ENCODE measurements at regions not wholly inside any gene's neighbourhood (a gene's known extent, or its start where the extent isn't known, plus 50 kb on each side); places are given as distances from the start of the nearest gene placed in this dataset.
A peak's percentile ranks its signal among the peaks of the same experiment; 100 is the strongest.

GRCh38 chr4:81818385-81818920 is 346.7 kb upstream of the RASGEF1B start:
- no peak for DNase-seq
- WGBS, 4 donors = 65 to 79% (median 76%) methylated on average over 8 of the region's 8 CpGs
- no peaks in the 10 kb centered on the region for H3K36me3 ChIP-seq (replicated peaks in 1 of 2)
- H3K4me1 ChIP-seq (replicated peaks in 1 of 2) = peaks cover 0 to 6% of the 10 kb centered on the region in 2 donors
- H3K9me3 ChIP-seq (replicated peaks in 1 of 3) = no peaks in the 10 kb centered on the region
- no peak for TF ChIP-seq POLR2A (IDR thresholded peaks at IDR 0.05)
- TF ChIP-seq, protein P1, sequence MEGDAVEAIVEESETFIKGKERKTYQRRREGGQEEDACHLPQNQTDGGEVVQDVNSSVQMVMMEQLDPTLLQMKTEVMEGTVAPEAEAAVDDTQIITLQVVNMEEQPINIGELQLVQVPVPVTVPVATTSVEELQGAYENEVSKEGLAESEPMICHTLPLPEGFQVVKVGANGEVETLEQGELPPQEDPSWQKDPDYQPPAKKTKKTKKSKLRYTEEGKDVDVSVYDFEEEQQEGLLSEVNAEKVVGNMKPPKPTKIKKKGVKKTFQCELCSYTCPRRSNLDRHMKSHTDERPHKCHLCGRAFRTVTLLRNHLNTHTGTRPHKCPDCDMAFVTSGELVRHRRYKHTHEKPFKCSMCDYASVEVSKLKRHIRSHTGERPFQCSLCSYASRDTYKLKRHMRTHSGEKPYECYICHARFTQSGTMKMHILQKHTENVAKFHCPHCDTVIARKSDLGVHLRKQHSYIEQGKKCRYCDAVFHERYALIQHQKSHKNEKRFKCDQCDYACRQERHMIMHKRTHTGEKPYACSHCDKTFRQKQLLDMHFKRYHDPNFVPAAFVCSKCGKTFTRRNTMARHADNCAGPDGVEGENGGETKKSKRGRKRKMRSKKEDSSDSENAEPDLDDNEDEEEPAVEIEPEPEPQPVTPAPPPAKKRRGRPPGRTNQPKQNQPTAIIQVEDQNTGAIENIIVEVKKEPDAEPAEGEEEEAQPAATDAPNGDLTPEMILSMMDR (IDR thresholded peaks at IDR 0.05) = no peak
- no peaks in the 10 kb centered on the region for H3K27me3 ChIP-seq
- H3K27ac ChIP-seq = no peak overlapping the region
- intact Hi-C loops (cut with DNase I) = no loop called here
- no peak overlapping the region for H3K4me3 ChIP-seq

DNA sequence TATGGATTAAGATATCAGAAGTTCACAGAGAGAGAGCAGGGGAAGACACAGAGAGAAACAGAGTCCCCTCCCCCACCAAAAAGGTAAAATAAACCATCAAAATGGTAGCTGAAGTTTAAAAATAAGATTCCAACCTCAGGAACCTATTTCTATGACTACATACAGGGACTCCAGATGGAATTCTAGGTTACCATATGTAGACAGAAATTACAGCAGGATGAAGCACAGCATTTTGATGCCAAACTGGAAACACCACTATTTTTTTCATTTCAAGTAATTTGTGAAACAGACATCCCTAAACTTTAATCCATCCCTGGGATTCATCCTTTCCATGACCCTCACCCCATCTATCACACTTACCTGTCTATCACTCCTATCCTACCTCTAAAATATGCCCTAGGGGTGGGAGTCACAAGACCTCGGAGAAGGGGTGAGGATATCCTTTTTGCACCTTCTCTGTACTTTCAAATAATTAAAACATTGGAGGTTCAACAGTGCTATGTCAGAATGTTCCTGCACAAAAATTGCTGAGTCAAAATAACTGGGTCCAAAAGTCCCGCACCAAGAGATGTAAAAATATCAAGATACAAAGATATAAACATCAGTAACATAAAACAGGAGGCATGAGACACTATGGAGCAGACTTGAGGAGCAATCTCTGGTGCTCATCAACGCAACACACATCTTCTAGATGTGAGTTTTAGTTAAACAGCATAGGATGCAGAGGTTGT is 344.5 kb upstream of the RASGEF1B start:
- DNase-seq = no peak
- Histone ChIP-seq H3K4me1 (replicated peaks in 1 of 2) (peaks cover 0 to 6% of the 10 kb centered on the region in 2 donors), H3K36me3 (replicated peaks in 1 of 2) (no peaks in the 10 kb centered on the region), H3K27me3 (no peaks in the 10 kb centered on the region), H3K4me3 (no peak overlapping the region), H3K27ac (no peak overlapping the region), H3K9me3 (replicated peaks in 1 of 3) (no peaks in the 10 kb centered on the region)
- TF ChIP-seq, protein P1 (IDR thresholded peaks at IDR 0.05) = no peak
- TF ChIP-seq POLR2A (IDR thresholded peaks at IDR 0.05) = no peak
- intact Hi-C loops (cut with DNase I) = no loop called here
- 67 to 74% (median 69%) methylated on average over 3 of the region's 3 CpGs for WGBS, 4 donors

- H3K36me3 ChIP-seq (replicated peaks in 1 of 2) = no peaks in the 10 kb centered on the region
- no peaks in the 10 kb centered on the region for H3K27me3 ChIP-seq
- WGBS, 4 donors = 20 to 54% (median 41%) methylated on average over 3 of the region's 3 CpGs
- no peaks in the 10 kb centered on the region for H3K9me3 ChIP-seq (replicated peaks in 1 of 3)
- DNase-seq = peak in 6 of 7 donors; percentile 20 to 56 (median 28)
- intact Hi-C loops (cut with DNase I) = no loop called here
- TF ChIP-seq, protein P1 (IDR thresholded peaks at IDR 0.05) = no peak
- no peak for TF ChIP-seq POLR2A (IDR thresholded peaks at IDR 0.05)
- peak overlapping the region in 2 of 5 donors; percentile 17 to 65 for H3K27ac ChIP-seq
- no peak overlapping the region for H3K4me3 ChIP-seq
- H3K4me1 ChIP-seq (replicated peaks in 1 of 2) = peaks cover 0 to 6% of the 10 kb centered on the region in 2 donors
Observed at GRCh38 chr4:81814987-81815541, 343.4 kb upstream of the RASGEF1B start.

DNA sequence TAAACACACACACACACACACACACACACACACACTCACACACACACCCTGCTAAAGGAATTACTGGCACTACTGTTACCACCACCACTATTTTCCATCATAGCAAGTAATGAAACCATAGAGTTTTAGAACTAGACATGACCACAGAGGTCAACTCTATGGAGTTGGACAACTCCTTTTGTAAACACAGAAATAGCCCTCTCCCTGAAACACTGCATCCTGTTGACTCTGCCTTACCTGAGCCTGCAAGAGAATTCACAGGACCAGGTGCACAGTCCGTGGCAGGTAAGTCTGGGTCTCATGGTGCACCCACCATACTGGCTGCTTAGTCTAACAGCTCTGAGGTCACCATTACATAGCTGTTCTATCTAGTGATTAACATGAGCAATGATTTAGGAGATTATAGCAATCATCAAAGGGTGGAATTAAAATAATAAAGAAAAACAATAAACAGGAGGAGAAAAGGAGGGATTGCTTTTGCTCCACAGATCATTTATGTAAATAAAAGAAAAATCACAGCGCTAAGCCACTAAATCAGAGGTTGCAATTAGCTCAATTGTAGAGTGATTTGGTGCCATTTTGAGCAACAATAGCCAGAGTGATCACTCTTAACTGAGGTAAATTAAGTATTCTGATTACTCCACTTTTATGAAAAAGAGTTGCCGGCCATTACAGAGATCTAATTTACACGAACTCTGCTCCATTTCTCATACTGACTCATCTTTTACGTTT is 340.0 kb upstream of the RASGEF1B start:
- H3K27ac ChIP-seq = no peak overlapping the region
- no peaks in the 10 kb centered on the region for H3K36me3 ChIP-seq (replicated peaks in 1 of 2)
- no peak for TF ChIP-seq POLR2A (IDR thresholded peaks at IDR 0.05)
- TF ChIP-seq, protein P1 (IDR thresholded peaks at IDR 0.05) = no peak
- no peaks in the 10 kb centered on the region for H3K9me3 ChIP-seq (replicated peaks in 1 of 3)
- peaks cover 0 to 6% of the 10 kb centered on the region in 2 donors for H3K4me1 ChIP-seq (replicated peaks in 1 of 2)
- DNase-seq = no peak
- no peak overlapping the region for H3K4me3 ChIP-seq
- no peaks in the 10 kb centered on the region for H3K27me3 ChIP-seq
- 58 to 79% (median 76%) methylated on average over 5 of the region's 5 CpGs for WGBS, 4 donors
- intact Hi-C loops (cut with DNase I) = no loop called here
